ENCODE measurements at regions not wholly inside any gene's neighbourhood (a gene's known extent, or its start where the extent isn't known, plus 50 kb on each side); places are given as distances from the start of the nearest gene placed in this dataset.

DNA sequence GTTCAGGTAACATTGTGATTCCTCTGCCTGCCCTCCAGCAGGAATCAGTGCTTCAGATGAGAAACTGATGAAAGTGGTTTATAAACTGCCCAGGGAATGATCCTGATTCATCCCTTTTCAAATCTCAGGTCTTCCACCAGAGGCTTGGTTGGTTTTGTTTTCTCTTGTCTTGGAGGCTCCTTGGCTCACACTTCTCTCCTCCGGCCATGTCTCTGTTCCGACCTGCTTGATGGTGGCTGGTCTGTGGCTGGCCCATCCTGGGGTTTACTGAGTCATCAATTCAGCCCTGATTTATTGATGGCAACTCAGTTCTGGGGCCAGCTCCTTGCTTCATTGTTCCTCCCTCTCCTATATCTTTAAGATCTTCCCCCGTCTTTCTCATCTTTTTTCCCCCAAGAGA, 56.6 kb upstream of the SLC2A1 start:
- TF ChIP-seq, protein P1, sequence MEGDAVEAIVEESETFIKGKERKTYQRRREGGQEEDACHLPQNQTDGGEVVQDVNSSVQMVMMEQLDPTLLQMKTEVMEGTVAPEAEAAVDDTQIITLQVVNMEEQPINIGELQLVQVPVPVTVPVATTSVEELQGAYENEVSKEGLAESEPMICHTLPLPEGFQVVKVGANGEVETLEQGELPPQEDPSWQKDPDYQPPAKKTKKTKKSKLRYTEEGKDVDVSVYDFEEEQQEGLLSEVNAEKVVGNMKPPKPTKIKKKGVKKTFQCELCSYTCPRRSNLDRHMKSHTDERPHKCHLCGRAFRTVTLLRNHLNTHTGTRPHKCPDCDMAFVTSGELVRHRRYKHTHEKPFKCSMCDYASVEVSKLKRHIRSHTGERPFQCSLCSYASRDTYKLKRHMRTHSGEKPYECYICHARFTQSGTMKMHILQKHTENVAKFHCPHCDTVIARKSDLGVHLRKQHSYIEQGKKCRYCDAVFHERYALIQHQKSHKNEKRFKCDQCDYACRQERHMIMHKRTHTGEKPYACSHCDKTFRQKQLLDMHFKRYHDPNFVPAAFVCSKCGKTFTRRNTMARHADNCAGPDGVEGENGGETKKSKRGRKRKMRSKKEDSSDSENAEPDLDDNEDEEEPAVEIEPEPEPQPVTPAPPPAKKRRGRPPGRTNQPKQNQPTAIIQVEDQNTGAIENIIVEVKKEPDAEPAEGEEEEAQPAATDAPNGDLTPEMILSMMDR (IDR thresholded peaks at IDR 0.05 in 2 of 3, conservative IDR thresholded peaks at IDR 0.05 in 1 of 3; ENCODE audit: borderline replicate concordance in 1 of 3, insufficient read depth in 1 of 3, low read depth in 2 of 3, low read length in 2 of 3) = no peak
- no peak for TF ChIP-seq POLR2A (IDR thresholded peaks at IDR 0.05; ENCODE audit: borderline replicate concordance, extremely low read depth, insufficient read depth, insufficient read length)
- no peak for TF ChIP-seq MAX (IDR thresholded peaks at IDR 0.05)
- TF ChIP-seq, protein P2, sequence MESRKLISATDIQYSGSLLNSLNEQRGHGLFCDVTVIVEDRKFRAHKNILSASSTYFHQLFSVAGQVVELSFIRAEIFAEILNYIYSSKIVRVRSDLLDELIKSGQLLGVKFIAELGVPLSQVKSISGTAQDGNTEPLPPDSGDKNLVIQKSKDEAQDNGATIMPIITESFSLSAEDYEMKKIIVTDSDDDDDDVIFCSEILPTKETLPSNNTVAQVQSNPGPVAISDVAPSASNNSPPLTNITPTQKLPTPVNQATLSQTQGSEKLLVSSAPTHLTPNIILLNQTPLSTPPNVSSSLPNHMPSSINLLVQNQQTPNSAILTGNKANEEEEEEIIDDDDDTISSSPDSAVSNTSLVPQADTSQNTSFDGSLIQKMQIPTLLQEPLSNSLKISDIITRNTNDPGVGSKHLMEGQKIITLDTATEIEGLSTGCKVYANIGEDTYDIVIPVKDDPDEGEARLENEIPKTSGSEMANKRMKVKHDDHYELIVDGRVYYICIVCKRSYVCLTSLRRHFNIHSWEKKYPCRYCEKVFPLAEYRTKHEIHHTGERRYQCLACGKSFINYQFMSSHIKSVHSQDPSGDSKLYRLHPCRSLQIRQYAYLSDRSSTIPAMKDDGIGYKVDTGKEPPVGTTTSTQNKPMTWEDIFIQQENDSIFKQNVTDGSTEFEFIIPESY (IDR thresholded peaks at IDR 0.05; ENCODE audit: extremely low read depth, insufficient replicate concordance, low read length) = no peak
- TF ChIP-seq ZNF274 (IDR thresholded peaks at IDR 0.05; ENCODE audit: low read depth, low read length) = no peak
- TF ChIP-seq EGR1 (IDR thresholded peaks at IDR 0.05; ENCODE audit: low read depth) = no peak
- TF ChIP-seq POLR2AphosphoS5 (IDR thresholded peaks at IDR 0.05; ENCODE audit: low read depth, low read length) = no peak
- TF ChIP-seq ELF1 (IDR thresholded peaks at IDR 0.05; ENCODE audit: borderline replicate concordance, low read depth) = no peak
- no peak for TF ChIP-seq SP1 (IDR thresholded peaks at IDR 0.05; ENCODE audit: low read depth)

Measured in HCT116 (cell line).